Astrocyte of the cerebellum (primary cell): ENCODE measurements at regions not wholly inside any gene's neighbourhood (a gene's known extent, or its start where the extent isn't known, plus 50 kb on each side); places are given as distances from the start of the nearest gene placed in this dataset.
A peak's percentile ranks its signal among the peaks of the same experiment; 100 is the strongest.

Experiments used
- DNase-seq: peaks from one replicate; pipeline ENCODE4 v3.0.0-alpha.2; 2011; ENCODE audit warnings: low read depth
- H3K4me3 ChIP-seq: 2 replicates; pipeline ENCODE4 v1.5.1; 2011; ENCODE audit warnings: mild to moderate bottlenecking, low read depth, low read length, moderate library complexity
- in situ Hi-C: cut with HindIII; loops from 2 replicates; pipeline ENCODE4 v1.10.0; 2017; ENCODE audit warnings: low sequenced_read_pairs
- TF ChIP-seq, protein P1 (sequence below): IDR thresholded peaks from 2 replicates; pipeline ENCODE4 v1.5.1; 2012; ENCODE audit warnings: low read length, low read depth, moderate library complexity, mild to moderate bottlenecking; ENCODE audit errors: missing control alignments

DNA sequence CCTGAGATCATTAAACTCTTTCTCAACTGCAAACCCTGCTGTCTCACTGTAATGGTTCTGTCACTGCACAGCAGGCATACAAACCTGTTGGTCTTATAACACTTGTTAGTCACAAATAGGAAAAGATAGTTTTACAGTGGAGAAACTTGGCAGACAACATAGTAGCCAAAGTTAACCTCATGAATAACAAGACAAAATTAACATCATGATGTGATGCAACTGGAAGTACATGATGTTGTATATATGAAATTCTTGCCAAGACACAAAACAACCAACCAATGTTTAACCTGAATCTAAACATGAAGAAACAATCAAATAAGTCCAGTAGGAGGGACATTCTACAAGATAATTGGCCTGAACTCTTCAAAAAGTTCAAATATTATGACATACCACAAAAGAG, 189.3 kb downstream of the RNF152 start:
- TF ChIP-seq, protein P1, sequence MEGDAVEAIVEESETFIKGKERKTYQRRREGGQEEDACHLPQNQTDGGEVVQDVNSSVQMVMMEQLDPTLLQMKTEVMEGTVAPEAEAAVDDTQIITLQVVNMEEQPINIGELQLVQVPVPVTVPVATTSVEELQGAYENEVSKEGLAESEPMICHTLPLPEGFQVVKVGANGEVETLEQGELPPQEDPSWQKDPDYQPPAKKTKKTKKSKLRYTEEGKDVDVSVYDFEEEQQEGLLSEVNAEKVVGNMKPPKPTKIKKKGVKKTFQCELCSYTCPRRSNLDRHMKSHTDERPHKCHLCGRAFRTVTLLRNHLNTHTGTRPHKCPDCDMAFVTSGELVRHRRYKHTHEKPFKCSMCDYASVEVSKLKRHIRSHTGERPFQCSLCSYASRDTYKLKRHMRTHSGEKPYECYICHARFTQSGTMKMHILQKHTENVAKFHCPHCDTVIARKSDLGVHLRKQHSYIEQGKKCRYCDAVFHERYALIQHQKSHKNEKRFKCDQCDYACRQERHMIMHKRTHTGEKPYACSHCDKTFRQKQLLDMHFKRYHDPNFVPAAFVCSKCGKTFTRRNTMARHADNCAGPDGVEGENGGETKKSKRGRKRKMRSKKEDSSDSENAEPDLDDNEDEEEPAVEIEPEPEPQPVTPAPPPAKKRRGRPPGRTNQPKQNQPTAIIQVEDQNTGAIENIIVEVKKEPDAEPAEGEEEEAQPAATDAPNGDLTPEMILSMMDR = no peak
- in situ Hi-C loops = no loop called here
- no peak overlapping the region for H3K4me3 ChIP-seq
- peak; percentile 35 for DNase-seq

DNA sequence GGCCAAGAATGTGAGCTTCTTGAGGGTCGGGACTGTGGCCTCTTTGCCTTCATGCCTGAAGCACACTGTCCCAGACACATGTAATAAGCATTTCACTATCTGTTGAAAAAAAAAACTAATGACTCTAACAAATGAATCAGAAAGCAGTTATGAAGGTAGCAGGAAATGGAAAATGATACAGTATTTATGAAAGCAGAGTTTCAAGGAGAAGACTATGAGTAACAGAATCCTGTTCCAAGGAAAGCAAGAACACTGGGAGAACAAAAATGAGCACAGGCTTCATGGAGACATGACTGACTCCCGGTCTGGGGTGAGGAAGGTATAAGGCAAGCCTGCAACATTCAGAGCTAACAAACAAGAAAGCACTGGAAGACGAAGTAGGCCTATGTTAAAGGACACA, 190.8 kb downstream of the RNF152 start:
- in situ Hi-C loops = no loop called here
- H3K4me3 ChIP-seq = no peak overlapping the region
- TF ChIP-seq, protein P1 = no peak
- DNase-seq = peak; percentile 13

DNA sequence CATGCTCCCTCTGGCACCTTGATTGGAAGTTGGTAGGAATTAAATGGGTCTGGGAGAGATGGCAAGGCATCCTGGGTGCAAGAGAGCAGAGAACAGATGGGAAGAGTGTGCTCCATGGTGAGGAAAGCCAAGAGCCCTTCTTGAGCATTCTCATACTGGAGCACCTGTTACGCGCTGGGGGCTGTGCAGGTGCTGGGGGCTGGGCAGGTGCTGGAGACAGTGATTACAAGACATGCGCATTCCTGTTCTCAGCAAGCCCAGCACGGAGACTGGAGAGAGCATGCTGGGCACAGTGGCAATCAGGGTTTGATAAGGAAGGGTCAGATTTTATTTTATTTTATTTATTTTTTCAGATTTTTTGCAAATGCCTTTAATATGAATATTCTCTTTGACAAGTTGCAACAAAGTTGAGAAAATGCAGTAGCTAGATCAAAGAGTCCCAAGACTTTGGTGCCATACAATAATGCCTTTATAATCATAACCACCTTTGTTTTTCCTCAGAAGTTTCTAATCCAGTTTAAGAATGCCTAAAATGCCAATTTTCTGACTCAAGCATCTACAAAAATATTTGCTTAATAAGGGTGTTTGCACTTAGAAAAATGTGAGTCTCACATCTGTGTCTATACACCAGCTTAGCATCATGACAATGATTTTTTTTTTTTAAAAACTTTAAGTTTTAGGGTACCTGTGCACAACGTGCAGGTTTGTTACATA, 193.3 kb downstream of the RNF152 start:
- in situ Hi-C loops = no loop called here
- TF ChIP-seq, protein P1 = no peak
- H3K4me3 ChIP-seq = no peak overlapping the region
- DNase-seq = no peak

DNA sequence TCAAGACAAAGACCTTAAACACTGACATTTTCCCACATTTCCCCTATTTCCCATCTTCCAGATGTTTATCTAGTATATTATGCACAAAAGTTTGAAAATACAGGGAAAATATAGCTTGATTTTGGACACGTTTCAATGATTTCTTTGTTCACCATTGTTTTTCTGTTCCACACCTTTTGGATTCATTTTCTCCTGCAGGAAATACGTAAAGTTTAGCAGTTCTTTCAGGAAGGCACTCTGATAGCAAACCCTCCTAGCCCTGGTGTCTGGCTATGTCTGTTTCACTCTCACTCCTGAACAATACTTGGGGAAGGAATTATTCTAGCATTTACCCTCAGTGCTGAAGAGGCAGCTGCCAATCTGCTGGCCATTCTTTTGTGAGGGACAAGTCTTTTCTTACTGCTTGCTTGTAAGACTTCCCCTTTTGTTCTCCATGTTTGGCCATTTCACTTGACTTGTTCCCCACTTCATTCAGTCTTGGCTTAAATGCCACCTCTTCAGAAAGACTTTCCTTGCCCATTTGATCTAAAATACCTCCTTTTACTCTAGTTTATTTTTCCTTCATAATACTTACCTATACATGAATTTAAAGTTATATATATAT, 195.4 kb downstream of the RNF152 start:
- no peak overlapping the region for H3K4me3 ChIP-seq
- TF ChIP-seq, protein P1 = no peak
- in situ Hi-C loops = no loop called here
- no peak for DNase-seq

DNA sequence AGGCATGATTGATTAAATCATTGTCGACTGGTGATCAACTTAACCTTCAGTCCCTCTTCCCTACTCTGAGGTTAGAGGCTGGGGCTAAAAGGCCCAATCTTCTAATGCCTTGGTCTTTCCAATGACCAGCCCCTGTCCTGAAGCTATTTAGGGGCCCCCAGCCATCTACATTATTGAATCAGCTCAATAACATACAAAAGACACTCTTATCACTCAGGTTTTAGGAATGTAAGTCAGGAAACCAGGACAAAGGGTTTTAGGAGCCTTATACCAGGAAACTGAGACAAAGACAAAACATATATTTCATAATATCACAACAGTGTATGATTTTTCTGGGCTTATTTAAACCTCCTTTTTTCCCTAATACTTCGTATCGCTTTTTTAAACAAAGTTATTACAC, 198.6 kb downstream of the RNF152 start:
- TF ChIP-seq, protein P1 = no peak
- no peak overlapping the region for H3K4me3 ChIP-seq
- DNase-seq = no peak
- in situ Hi-C loops = no loop called here

DNA sequence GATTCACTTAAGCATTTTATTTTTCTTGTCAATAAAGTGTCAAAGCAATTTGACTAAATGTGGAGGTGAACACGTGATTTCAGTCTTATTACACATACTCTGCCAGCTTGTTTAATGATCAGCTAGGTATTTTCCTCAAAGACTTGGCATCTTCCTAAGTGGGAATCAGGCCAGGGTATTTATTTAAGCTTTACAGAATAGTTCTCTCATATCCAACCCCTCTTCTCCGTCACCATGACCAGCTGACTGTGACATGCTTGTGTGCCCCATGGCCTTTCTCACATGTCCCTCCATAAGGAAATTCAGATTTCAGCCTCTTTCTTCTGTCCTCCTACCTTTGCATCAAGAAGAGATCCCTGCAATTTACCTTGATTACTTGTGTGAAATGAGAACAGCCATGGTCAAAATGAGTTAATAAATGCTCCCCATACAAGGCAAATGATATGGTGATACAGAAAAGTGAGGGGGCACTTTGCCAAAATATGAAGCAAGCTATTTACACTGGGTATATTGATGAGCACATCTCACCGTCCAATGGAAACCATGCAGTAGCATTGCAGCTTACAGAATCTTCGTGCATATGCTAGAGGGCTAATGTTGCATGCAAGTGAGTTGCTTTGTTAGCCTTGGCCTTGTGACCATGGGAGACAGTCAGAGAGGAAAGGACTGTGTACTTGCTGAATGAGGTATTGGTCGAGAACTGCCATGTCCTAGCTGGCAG, 202.2 kb downstream of the RNF152 start:
- TF ChIP-seq, protein P1 = no peak

More for the DNA sequence above, 202.2 kb downstream of the RNF152 start:
- H3K4me3 ChIP-seq = no peak overlapping the region
- in situ Hi-C loops = no loop called here
- no peak for DNase-seq
